Activated CD4-positive, alpha-beta T cell treated with anti-CD3 and anti-CD28 coated beads, Interleukin-2, Interleukin-6, amounts not matched to agents 100 ng/mL and 50 ng/mL, durations not matched to agents 16 hours and 8 hours (primary cell): ENCODE measurements at regions not wholly inside any gene's neighbourhood (a gene's known extent, or its start where the extent isn't known, plus 50 kb on each side); places are given as distances from the start of the nearest gene placed in this dataset.
"Not testable (repeated sequence)": the region's sequence is repeated elsewhere in the genome, so short reads cannot be mapped to it uniquely, and the experiment has no call there.

Experiments used
- DNase-seq: peaks from one replicate; pipeline ENCODE4 v3.0.0-alpha.2; 2020

- no peak for DNase-seq
Measured at GRCh38 chr9:86515221-86515620, 161.0 kb upstream of the TUT7 start.

GRCh38 chr9:86513429-86513828 is 159.2 kb upstream of the TUT7 start:
- no peak for DNase-seq

- no peak for DNase-seq
Measured at GRCh38 chr9:86512929-86513328, 158.7 kb upstream of the TUT7 start.

- DNase-seq = no peak
Measured at GRCh38 chr9:86511614-86512360, 157.6 kb upstream of the TUT7 start.

- DNase-seq = no peak
Measured at GRCh38 chr9:86508208-86508903, 154.1 kb upstream of the TUT7 start.

GRCh38 chr9:86507212-86507630 is 153.0 kb upstream of the TUT7 start:
- no peak for DNase-seq

- DNase-seq = no peak
Measured at GRCh38 chr9:86503942-86504341, 149.7 kb upstream of the TUT7 start.

GRCh38 chr9:86503314-86503713 is 149.1 kb upstream of the TUT7 start:
- DNase-seq = no peak

GRCh38 chr9:86500667-86501435 is 146.6 kb upstream of the TUT7 start:
- no peak for DNase-seq

- DNase-seq = no peak
Measured at GRCh38 chr9:86500031-86500430, 145.8 kb upstream of the TUT7 start.

GRCh38 chr9:86494644-86495111 is 140.5 kb upstream of the TUT7 start:
- DNase-seq = no peak

- no peak for DNase-seq
Measured at GRCh38 chr9:86491468-86492266, 137.5 kb upstream of the TUT7 start.

GRCh38 chr9:86488794-86489193 is 134.6 kb upstream of the TUT7 start:
- DNase-seq = no peak

- DNase-seq = no peak
Measured at GRCh38 chr9:86488345-86488744, 134.1 kb upstream of the TUT7 start.

- no peak for DNase-seq
Measured at GRCh38 chr9:86487838-86488233, 133.6 kb upstream of the TUT7 start.

- peak; percentile 37 for DNase-seq
Measured at GRCh38 chr9:86486891-86487837, 133.0 kb upstream of the TUT7 start.

GRCh38 chr9:86485359-86485758 is 131.1 kb upstream of the TUT7 start:
- DNase-seq = peak; percentile 52

GRCh38 chr9:86483496-86483895 is 129.3 kb upstream of the TUT7 start:
- DNase-seq = no peak

- no peak for DNase-seq
Measured at GRCh38 chr9:86481466-86481865, 127.3 kb upstream of the TUT7 start.

- DNase-seq = not testable (repeated sequence)
Measured at GRCh38 chr9:86475255-86475654, 121.0 kb upstream of the TUT7 start.

- DNase-seq = no peak
Measured at GRCh38 chr9:86471171-86471815, 117.1 kb upstream of the TUT7 start.
